Calu3 (cell line): ENCODE measurements at regions not wholly inside any gene's neighbourhood (a gene's known extent, or its start where the extent isn't known, plus 50 kb on each side); places are given as distances from the start of the nearest gene placed in this dataset.

ENCODE experiments used
- BruUV-seq: library from RNA; stranded (reverse); fragments of 400-500 nt; replicated peaks from 2 replicates; lab custom pipeline; 2021; lab: Mats Ljungman, UMichigan
- CTCF ChIA-PET: fragments of 300-600 bp; sonication (Branson Sonifier 250); formaldehyde crosslinking; loops from one replicate; lab custom pipeline; 2022; ENCODE audit warnings: antibody characterized with exemption; lab: Charles Lee
- DNase-seq: peaks from one replicate; pipeline ENCODE4 v3.0.0; 2022
- H3K27ac Mint-ChIP-seq: one replicate; pipeline ENCODE4 v1.8.0; 2022; ENCODE audit warnings: mixed read lengths; ENCODE audit not compliant: unreplicated experiment
- H3K27me3 Mint-ChIP-seq: one replicate; pipeline ENCODE4 v1.8.0; 2022; ENCODE audit warnings: mixed read lengths; ENCODE audit not compliant: unreplicated experiment
- H3K36me3 Mint-ChIP-seq: one replicate; pipeline ENCODE4 v1.8.0; 2022; ENCODE audit warnings: mild to moderate bottlenecking, moderate library complexity, mixed read lengths; ENCODE audit not compliant: insufficient read depth, unreplicated experiment
- H3K4me1 Mint-ChIP-seq: one replicate; pipeline ENCODE4 v1.8.0; 2022; ENCODE audit warnings: mild to moderate bottlenecking, low read depth, mixed read lengths; ENCODE audit not compliant: unreplicated experiment
- H3K4me3 Mint-ChIP-seq: one replicate; pipeline ENCODE4 v1.8.0; 2022; ENCODE audit warnings: mild to moderate bottlenecking, low read depth, moderate library complexity, mixed read lengths; ENCODE audit not compliant: unreplicated experiment
- H3K9me3 Mint-ChIP-seq: one replicate; pipeline ENCODE4 v1.8.0; 2022; ENCODE audit warnings: low read depth, mixed read lengths; ENCODE audit not compliant: unreplicated experiment
- CTCF ChIP-seq: fragments of 200-600 bp; IDR thresholded peaks from one replicate; pipeline ENCODE4 v1.8.0; 2022; ENCODE audit warnings: antibody characterized with exemption; ENCODE audit not compliant: unreplicated experiment
- intact Hi-C: fragments of 100-400 bp; cut with micrococcal nuclease; formaldehyde crosslinking; loops from one replicate; pipeline ENCODE4 v1.10.0; 2022; ENCODE audit not compliant: unreplicated experiment

GRCh38 chr7:31440511-31440910 lies 73.4 kb upstream of the ITPRID1 start:
- TF ChIP-seq CTCF: no peak
- no peak for DNase-seq
- Mint-ChIP-seq H3K27ac (no peak overlapping the region), H3K36me3 (no peaks in the 10 kb centered on the region), H3K4me1 (peaks cover 33% of the 10 kb centered on the region), H3K9me3 (no peaks in the 10 kb centered on the region), H3K27me3 (no peaks in the 10 kb centered on the region), H3K4me3 (no peak overlapping the region)
- intact Hi-C loops: loop anchor here (5.0 kb wide), 1 partner anchor 308 kb away; no protein-coding TSS in a partner anchor
- no TSS peak for BruUV-seq
- CTCF ChIA-PET: no interaction called here

GRCh38 chr7:31442626-31443025 lies 71.3 kb upstream of the ITPRID1 start:
- BruUV-seq: no TSS peak
- no peaks in the 10 kb centered on the region for H3K36me3 Mint-ChIP-seq
- H3K27me3 Mint-ChIP-seq: no peaks in the 10 kb centered on the region
- no peak for TF ChIP-seq CTCF
- peaks cover 43% of the 10 kb centered on the region for H3K4me1 Mint-ChIP-seq
- H3K9me3 Mint-ChIP-seq: no peaks in the 10 kb centered on the region
- CTCF ChIA-PET: interaction anchor here (0.6 to 4.1 kb wide), 21 partner anchors 10 to 797 kb away, joined by 3 to 149 read pairs (median 6); no protein-coding TSS in a partner anchor
- intact Hi-C loops: loop anchor here (1.0 to 5.0 kb wide), 7 partner anchors 50 to 310 kb away; no protein-coding TSS in a partner anchor
- DNase-seq: no peak
- H3K27ac Mint-ChIP-seq: peak overlapping the region; percentile 5
- peak overlapping the region; percentile 27 for H3K4me3 Mint-ChIP-seq

- H3K9me3 Mint-ChIP-seq: no peaks in the 10 kb centered on the region
- peak overlapping the region; percentile 27 for H3K4me3 Mint-ChIP-seq
- DNase-seq: peak; percentile 47
- peak overlapping the region; percentile 7 for H3K27ac Mint-ChIP-seq
- H3K27me3 Mint-ChIP-seq: no peaks in the 10 kb centered on the region
- intact Hi-C loops: loop anchor here (1.0 to 5.0 kb wide), 7 partner anchors 49 to 311 kb away; no protein-coding TSS in a partner anchor
- H3K36me3 Mint-ChIP-seq: no peaks in the 10 kb centered on the region
- H3K4me1 Mint-ChIP-seq: peaks cover 43% of the 10 kb centered on the region
- CTCF ChIA-PET: interaction anchor here (0.6 to 4.1 kb wide), 28 partner anchors 11 to 796 kb away, joined by 3 to 149 read pairs (median 5); no protein-coding TSS in a partner anchor
- no TSS peak for BruUV-seq
- TF ChIP-seq CTCF: peak; percentile 81
Measured at GRCh38 chr7:31443457-31443856, 70.4 kb upstream of the ITPRID1 start.

- Mint-ChIP-seq H3K4me1 (peaks cover 43% of the 10 kb centered on the region), H3K9me3 (no peaks in the 10 kb centered on the region), H3K36me3 (no peaks in the 10 kb centered on the region), H3K27me3 (no peaks in the 10 kb centered on the region), H3K4me3 (peak overlapping the region; percentile 27), H3K27ac (peak overlapping the region; percentile 7)
- no peak for TF ChIP-seq CTCF
- intact Hi-C loops: loop anchor here (5.0 kb wide), 1 partner anchor 312 kb away; no protein-coding TSS in a partner anchor
- BruUV-seq: no TSS peak
- DNase-seq: peak; percentile 14
- CTCF ChIA-PET: interaction anchor here (1.0 to 4.1 kb wide), 15 partner anchors 14 to 310 kb away, joined by 3 to 149 read pairs (median 7); no protein-coding TSS in a partner anchor
Measured at GRCh38 chr7:31444196-31444595, 69.7 kb upstream of the ITPRID1 start.
